ENCODE measurements at regions not wholly inside any gene's neighbourhood (a gene's known extent, or its start where the extent isn't known, plus 50 kb on each side); places are given as distances from the start of the nearest gene placed in this dataset.

DNA sequence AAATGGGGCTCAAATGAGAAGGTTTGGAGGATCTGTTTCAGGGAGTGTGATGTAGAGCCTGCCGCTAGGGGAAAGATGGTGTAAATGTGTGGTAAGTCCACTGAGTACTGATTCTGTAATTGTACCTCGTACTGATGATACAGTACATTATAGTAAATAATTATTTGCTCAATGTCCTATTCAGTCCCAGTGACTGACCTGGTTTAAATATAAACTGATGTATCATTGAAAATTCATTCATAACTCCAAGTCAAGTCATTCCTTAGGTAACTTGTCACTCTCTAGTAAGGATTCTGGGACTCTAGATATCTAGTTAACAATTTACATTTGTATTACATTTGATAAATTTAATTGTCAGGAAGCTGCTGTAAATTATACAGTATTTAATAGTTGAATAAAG lies 667.3 kb downstream of the DTWD2 start (continued):
- TF ChIP-seq, protein P1, sequence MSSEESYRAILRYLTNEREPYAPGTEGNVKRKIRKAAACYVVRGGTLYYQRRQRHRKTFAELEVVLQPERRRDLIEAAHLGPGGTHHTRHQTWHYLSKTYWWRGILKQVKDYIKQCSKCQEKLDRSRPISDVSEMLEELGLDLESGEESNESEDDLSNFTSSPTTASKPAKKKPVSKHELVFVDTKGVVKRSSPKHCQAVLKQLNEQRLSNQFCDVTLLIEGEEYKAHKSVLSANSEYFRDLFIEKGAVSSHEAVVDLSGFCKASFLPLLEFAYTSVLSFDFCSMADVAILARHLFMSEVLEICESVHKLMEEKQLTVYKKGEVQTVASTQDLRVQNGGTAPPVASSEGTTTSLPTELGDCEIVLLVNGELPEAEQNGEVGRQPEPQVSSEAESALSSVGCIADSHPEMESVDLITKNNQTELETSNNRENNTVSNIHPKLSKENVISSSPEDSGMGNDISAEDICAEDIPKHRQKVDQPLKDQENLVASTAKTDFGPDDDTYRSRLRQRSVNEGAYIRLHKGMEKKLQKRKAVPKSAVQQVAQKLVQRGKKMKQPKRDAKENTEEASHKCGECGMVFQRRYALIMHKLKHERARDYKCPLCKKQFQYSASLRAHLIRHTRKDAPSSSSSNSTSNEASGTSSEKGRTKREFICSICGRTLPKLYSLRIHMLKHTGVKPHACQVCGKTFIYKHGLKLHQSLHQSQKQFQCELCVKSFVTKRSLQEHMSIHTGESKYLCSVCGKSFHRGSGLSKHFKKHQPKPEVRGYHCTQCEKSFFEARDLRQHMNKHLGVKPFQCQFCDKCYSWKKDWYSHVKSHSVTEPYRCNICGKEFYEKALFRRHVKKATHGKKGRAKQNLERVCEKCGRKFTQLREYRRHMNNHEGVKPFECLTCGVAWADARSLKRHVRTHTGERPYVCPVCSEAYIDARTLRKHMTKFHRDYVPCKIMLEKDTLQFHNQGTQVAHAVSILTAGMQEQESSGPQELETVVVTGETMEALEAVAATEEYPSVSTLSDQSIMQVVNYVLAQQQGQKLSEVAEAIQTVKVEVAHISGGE (CRISPR knock-in tag; IDR thresholded peaks at IDR 0.05): no peak
- TF ChIP-seq, protein P2, sequence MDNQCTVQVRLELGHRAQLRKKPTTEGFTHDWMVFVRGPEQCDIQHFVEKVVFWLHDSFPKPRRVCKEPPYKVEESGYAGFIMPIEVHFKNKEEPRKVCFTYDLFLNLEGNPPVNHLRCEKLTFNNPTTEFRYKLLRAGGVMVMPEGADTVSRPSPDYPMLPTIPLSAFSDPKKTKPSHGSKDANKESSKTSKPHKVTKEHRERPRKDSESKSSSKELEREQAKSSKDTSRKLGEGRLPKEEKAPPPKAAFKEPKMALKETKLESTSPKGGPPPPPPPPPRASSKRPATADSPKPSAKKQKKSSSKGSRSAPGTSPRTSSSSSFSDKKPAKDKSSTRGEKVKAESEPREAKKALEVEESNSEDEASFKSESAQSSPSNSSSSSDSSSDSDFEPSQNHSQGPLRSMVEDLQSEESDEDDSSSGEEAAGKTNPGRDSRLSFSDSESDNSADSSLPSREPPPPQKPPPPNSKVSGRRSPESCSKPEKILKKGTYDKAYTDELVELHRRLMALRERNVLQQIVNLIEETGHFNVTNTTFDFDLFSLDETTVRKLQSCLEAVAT (IDR thresholded peaks at IDR 0.05): no peak
- TF ChIP-seq LARP7 (IDR thresholded peaks at IDR 0.05): no peak

DNA sequence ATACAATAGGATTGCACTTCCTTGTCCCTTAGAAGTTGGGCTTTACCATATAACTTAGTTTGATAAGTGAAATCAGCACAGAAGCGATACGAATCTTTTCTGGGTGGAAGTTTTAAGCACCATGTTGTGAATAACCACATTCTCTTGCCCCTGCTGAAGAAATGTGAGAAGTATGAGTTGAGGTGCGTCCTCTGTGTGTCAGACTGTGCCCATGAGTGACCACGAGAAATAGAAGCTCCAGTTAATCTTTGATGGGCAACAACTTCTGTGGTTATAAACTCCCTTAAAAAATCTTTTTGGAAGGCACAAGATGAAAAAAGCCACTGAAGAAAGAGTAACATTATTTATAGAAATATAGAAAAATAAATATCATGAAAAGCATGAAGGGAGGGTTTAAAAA lies 668.2 kb downstream of the DTWD2 start:
- Histone ChIP-seq H3K27ac (ENCODE audit: control insufficient read depth, insufficient read depth) (no peak overlapping the region), H3K4me1 (ENCODE audit: control insufficient read depth, insufficient read depth, low read length) (no peaks in the 10 kb centered on the region), H3K79me2 (ENCODE audit: control insufficient read depth, insufficient read depth, low read length) (no peaks in the 10 kb centered on the region), H3K9me3 (replicated peaks; ENCODE audit: control insufficient read depth, insufficient read depth, low read length) (no peaks in the 10 kb centered on the region), H3K27me3 (replicated peaks in 1 of 2; ENCODE audit: control insufficient read depth in 2 of 2, insufficient read depth in 2 of 2, low read length in 1 of 2) (no peaks in the 10 kb centered on the region), H3K4me3 (no peak overlapping the region), H3K4me2 (ENCODE audit: control insufficient read depth, insufficient read depth) (no peak overlapping the region), H2AFZ (ENCODE audit: control insufficient read depth, low read depth, low read length) (no peak overlapping the region), H3K36me3 (ENCODE audit: control insufficient read depth in 2 of 2, insufficient read depth in 2 of 2, low read length in 1 of 2) (no peaks in the 10 kb centered on the region), H4K20me1 (ENCODE audit: control insufficient read depth, insufficient read depth) (no peaks in the 10 kb centered on the region), H3K9ac (ENCODE audit: control insufficient read depth, insufficient read depth, low read length) (no peak overlapping the region)
- ChIA-PET CTCF (no interaction called here), POLR2A (interaction anchor here (0.6 kb wide), 1 partner anchor 776 kb away, joined by 3 read pairs; no protein-coding TSS in a partner anchor), RAD21 (ENCODE audit: unreplicated experiment) (no interaction called here), SMC1A (ENCODE audit: uncharacterized antibody, unreplicated experiment) (no interaction called here)
- DNase-seq (ENCODE audit: low read depth, low spot score): no peak
- intact Hi-C loops (cut with micrococcal nuclease; ENCODE audit: unreplicated experiment) (no loop called here), in situ Hi-C loops (cut with MboI) (no loop called here)
- no TSS peak for BruUV-seq (replicated peaks)
- no peak for ATAC-seq
- FAIRE-seq: no peak
- whole genome bisulfite sequencing (ENCODE audit: insufficient coverage, insufficient replicate concordance, low lambda C conversion rate, missing lambda C conversion rate): 34% methylated on average over 4 of the region's 4 CpGs
- TF ChIP-seq PAX5 (IDR thresholded peaks at IDR 0.05; ENCODE audit: borderline replicate concordance, low read depth, low read length): no peak
- TF ChIP-seq SPI1 (IDR thresholded peaks at IDR 0.05; ENCODE audit: borderline replicate concordance, insufficient read depth, low read depth, low read length): no peak
- TF ChIP-seq, protein P3, sequence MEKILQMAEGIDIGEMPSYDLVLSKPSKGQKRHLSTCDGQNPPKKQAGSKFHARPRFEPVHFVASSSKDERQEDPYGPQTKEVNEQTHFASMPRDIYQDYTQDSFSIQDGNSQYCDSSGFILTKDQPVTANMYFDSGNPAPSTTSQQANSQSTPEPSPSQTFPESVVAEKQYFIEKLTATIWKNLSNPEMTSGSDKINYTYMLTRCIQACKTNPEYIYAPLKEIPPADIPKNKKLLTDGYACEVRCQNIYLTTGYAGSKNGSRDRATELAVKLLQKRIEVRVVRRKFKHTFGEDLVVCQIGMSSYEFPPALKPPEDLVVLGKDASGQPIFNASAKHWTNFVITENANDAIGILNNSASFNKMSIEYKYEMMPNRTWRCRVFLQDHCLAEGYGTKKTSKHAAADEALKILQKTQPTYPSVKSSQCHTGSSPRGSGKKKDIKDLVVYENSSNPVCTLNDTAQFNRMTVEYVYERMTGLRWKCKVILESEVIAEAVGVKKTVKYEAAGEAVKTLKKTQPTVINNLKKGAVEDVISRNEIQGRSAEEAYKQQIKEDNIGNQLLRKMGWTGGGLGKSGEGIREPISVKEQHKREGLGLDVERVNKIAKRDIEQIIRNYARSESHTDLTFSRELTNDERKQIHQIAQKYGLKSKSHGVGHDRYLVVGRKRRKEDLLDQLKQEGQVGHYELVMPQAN (conservative IDR thresholded peaks at IDR 0.05): no peak
- no peak for TF ChIP-seq NR2F1 (conservative IDR thresholded peaks at IDR 0.05)
- TF ChIP-seq, protein P4, sequence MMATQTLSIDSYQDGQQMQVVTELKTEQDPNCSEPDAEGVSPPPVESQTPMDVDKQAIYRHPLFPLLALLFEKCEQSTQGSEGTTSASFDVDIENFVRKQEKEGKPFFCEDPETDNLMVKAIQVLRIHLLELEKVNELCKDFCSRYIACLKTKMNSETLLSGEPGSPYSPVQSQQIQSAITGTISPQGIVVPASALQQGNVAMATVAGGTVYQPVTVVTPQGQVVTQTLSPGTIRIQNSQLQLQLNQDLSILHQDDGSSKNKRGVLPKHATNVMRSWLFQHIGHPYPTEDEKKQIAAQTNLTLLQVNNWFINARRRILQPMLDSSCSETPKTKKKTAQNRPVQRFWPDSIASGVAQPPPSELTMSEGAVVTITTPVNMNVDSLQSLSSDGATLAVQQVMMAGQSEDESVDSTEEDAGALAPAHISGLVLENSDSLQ (IDR thresholded peaks at IDR 0.05): no peak
- TF ChIP-seq EZH2 (IDR thresholded peaks at IDR 0.05; ENCODE audit: borderline replicate concordance, control insufficient read depth, low read depth, low read length): no peak
- TF ChIP-seq TAF1 (IDR thresholded peaks at IDR 0.05; ENCODE audit: borderline replicate concordance, low read depth, low read length): no peak
- TF ChIP-seq NFIC (IDR thresholded peaks at IDR 0.05; ENCODE audit: low read depth, low read length): no peak
- TF ChIP-seq, protein P5, sequence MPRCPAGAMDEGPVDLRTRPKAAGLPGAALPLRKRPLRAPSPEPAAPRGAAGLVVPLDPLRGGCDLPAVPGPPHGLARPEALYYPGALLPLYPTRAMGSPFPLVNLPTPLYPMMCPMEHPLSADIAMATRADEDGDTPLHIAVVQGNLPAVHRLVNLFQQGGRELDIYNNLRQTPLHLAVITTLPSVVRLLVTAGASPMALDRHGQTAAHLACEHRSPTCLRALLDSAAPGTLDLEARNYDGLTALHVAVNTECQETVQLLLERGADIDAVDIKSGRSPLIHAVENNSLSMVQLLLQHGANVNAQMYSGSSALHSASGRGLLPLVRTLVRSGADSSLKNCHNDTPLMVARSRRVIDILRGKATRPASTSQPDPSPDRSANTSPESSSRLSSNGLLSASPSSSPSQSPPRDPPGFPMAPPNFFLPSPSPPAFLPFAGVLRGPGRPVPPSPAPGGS (IDR thresholded peaks at IDR 0.05; ENCODE audit: borderline replicate concordance, insufficient read depth, low read depth, low read length, poor library complexity, severe bottlenecking): no peak
- no peak for TF ChIP-seq POLR2AphosphoS2 (IDR thresholded peaks at IDR 0.05; ENCODE audit: low read depth, low read length)

Data from GM12878 (cell line).